ENCODE measurements at regions not wholly inside any gene's neighbourhood (a gene's known extent, or its start where the extent isn't known, plus 50 kb on each side); places are given as distances from the start of the nearest gene placed in this dataset.
"Not testable (repeated sequence)": the region's sequence is repeated elsewhere in the genome, so short reads cannot be mapped to it uniquely, and the experiment has no call there.

DNA sequence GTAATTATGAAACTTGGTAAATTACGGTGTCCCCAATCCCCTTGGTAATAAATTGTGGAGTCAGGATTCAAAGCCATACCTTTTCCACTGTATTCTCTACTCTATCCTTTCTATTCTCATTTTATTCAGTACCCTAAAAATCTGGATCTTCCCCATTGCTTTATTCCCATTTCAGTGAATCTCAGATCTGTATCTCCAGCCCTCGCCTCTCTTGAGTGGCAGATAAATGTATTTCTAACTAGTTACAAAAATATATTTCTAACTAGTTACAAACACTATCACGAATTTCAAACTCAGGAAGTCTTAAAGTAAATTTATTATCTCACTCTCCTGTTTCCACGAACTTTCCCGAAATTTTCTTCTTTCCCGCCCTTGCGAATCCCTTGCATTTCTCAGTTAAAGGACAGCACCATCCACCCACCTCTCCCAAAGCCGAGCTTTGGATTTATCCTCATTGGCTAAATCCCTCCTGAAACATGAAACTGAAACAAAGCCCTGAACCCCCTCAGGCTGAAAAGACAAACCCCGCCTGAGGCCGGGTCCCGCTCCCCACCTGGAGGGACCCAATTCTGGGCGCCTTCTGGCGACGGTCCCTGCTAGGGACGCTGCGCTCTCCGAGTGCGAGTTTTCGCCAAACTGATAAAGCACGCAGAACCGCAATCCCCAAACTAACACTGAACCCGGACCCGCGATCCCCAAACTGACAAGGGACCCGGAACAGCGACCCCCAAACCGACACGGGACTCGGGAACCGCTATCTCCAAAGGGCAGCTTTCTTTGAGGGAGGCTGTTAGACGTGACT, 164.3 kb upstream of the PABPC3 start:
- TF ChIP-seq, protein P1, sequence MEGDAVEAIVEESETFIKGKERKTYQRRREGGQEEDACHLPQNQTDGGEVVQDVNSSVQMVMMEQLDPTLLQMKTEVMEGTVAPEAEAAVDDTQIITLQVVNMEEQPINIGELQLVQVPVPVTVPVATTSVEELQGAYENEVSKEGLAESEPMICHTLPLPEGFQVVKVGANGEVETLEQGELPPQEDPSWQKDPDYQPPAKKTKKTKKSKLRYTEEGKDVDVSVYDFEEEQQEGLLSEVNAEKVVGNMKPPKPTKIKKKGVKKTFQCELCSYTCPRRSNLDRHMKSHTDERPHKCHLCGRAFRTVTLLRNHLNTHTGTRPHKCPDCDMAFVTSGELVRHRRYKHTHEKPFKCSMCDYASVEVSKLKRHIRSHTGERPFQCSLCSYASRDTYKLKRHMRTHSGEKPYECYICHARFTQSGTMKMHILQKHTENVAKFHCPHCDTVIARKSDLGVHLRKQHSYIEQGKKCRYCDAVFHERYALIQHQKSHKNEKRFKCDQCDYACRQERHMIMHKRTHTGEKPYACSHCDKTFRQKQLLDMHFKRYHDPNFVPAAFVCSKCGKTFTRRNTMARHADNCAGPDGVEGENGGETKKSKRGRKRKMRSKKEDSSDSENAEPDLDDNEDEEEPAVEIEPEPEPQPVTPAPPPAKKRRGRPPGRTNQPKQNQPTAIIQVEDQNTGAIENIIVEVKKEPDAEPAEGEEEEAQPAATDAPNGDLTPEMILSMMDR (IDR thresholded peaks at IDR 0.05; ENCODE audit: control insufficient read depth, insufficient read depth, low read depth, low read length, missing control alignments) = no peak
- DNase-seq (ENCODE audit: low read depth) = no peak
- H3K4me3 ChIP-seq (ENCODE audit: control insufficient read depth, low read depth, low read length) = no peak overlapping the region

DNA sequence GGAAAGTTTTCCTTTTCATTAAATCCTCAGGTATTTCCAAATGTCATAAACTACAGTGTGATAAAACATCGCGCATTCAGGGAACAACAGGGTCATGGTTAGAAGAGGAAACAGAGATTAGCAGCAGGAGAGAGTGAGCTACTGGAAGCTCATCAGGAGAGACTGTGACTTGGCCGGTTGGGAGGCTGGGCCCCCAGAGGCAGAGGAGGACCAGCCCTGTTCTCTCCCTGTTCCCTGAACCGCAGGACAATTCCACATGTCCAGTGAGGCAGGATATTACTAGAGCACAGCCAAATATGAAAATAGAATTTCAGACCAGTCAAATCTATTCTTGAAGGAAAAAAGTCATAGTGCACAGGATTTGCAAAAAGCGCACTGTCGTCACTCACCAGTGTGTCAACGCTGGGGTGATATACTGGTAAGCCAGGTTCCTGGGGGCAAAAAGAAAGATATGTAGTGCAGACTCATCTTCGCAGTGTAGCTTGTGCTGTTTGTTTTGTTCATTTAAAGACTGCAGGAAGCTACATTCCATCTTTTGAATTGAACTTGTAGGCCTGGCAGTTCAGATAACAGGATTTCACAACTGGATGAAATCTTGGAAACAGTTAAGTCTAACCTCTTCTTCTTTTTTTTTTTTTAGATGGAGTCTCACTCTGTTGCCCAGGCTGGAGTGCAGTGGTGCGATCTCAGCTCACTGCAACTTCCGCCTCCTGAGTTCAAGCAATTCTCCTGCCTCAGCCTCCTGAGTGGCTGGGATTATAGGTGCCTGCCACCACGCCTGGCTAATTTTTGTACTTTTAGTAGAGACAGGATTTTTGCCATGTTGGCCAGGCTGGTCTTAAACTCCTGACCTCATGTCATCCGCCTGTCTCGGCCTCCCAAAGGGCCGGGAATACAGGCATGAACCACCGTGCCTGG, 162.6 kb upstream of the PABPC3 start:
- not testable (repeated sequence) for H3K4me3 ChIP-seq (ENCODE audit: control insufficient read depth, low read depth, low read length); DNase-seq (ENCODE audit: low read depth)

DNA sequence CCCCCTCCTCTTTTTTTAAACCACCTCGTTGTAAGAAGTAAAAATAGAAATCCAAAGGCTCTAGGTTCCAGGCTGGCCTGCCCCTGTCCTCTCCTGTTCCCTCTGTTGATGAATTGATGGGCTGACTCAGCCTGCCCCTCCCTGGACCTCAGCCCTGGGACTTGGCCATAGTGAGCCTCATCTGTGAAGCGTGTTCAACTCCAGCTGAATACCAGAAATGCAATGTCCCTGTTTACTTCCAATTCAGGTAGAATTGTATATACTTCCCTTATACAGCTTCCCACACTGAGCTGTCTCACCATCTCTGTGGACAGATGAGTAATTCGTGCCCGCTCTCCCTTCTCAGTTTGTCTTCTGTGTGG, 161.9 kb upstream of the PABPC3 start:
- not testable (repeated sequence) for DNase-seq (ENCODE audit: low read depth); H3K4me3 ChIP-seq (ENCODE audit: control insufficient read depth, low read depth, low read length)

DNA sequence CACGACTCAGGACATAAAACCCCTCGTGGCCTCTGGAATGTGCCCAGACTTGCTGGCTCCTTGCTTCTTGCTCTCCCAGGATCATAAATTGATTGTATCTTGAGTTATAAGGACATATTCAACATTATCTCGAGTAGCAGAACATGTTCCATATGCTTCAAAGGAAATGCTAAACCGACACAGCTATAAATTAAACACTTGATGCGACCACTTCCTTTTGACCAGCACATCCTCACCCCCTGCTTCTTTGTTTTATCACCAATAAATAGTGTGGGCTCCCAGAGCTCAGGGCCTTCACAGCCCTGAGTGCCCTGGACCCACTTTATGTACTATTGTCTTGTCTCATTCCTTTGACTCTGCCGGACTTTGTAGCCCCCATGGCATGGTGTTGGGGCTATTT, 157.0 kb upstream of the PABPC3 start:
- TF ChIP-seq, protein P1 (IDR thresholded peaks at IDR 0.05; ENCODE audit: control insufficient read depth, insufficient read depth, low read depth, low read length, missing control alignments) = no peak
- DNase-seq (ENCODE audit: low read depth) = no peak
- no peak overlapping the region for H3K4me3 ChIP-seq (ENCODE audit: control insufficient read depth, low read depth, low read length)

DNA sequence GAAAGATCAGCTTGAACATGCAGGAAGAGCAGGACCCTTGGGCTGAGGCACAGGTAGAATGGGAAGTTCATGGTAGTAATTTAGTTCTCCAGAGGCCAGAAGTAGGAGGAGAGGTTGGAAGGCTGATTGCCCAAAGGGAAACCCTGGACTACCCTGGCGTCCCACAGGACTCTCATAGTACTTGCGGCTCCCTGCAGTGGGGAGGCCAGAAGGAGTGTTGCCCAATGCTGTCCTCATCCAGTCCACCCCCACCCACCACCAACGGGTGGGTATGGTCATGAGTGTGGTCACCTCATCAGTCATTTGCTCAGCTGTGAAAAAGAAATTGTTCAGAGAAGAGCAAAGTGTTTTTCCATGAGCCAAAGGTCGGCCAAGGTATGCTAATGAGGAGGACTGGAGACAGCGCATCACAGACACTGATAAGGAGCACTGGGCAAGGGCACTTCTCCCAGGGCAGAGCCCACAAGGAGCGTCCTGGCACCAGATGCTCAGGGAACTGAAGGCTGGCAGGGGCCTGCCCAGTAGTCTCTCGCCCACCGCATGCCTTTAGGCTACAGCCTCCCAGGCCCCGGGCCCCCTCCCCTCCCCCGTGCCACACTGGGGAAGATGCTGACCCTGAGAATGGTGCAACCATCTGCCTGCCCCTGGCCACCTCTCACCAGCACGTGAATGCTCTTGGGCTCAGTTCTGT, 154.8 kb upstream of the PABPC3 start:
- H3K4me3 ChIP-seq (ENCODE audit: control insufficient read depth, low read depth, low read length); DNase-seq (ENCODE audit: low read depth): not testable (repeated sequence)

DNA sequence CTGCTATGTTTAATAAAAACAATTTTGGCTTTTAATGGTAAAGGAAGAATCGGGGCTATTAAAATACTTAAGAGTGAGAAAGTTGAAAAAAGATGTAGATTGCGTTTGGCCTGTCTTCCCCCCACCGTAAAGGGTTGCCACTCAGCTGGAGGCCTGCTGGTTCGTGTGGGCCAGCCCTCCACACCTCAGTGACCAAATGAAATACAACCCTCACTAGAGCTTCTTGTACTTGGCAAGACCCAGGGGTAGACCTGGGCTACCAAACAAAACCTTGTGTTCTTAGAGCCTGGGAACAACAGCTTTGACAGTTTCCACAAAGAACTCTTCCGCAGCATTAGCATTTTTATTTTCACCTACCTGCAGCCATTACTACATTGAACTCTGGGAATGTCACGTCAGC, 152.8 kb upstream of the PABPC3 start:
- TF ChIP-seq, protein P1 (IDR thresholded peaks at IDR 0.05; ENCODE audit: control insufficient read depth, insufficient read depth, low read depth, low read length, missing control alignments) = no peak

DNA sequence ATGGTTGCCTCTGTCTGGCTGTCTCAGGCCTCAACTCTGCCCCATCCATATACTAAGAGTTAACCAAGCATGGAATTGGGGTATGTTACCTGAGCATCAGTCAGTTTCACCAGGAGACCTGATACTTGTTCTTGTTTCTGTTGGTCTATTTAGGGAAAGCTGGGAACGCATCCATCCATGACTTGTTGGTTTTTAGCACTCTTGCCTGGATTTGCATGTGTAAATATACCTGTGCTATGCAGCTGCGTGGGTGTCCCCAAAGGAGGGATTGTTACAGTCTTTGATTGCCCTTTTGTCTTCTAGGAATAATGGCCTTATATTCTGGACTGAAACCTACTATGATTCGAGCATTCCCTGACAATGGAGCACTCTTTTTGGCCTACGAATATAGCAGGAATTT, 151.9 kb upstream of the PABPC3 start:
- DNase-seq (ENCODE audit: low read depth); H3K4me3 ChIP-seq (ENCODE audit: control insufficient read depth, low read depth, low read length): not testable (repeated sequence)

More for the DNA sequence above, 152.8 kb upstream of the PABPC3 start:
- no peak overlapping the region for H3K4me3 ChIP-seq (ENCODE audit: control insufficient read depth, low read depth, low read length)
- DNase-seq (ENCODE audit: low read depth) = no peak

DNA sequence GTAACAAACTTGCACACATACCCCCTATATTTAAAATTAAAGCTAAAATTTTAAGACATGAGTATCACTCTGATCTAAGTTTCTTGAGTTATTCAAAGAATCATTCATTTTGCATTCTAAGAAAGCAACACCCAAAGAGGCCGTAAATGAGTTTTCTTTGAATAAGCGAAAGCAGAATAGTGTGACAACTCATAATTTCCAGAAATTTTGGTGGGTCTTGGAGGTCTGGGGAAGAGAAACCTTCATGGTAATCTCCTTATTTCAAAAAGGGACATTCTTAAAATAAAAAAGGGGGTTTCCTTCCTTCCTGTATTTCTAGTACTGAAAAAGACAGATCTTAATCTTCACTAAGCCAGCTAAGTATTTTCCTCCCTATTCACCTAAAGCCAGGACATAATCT, 147.0 kb upstream of the PABPC3 start:
- not testable (repeated sequence) for DNase-seq (ENCODE audit: low read depth); H3K4me3 ChIP-seq (ENCODE audit: control insufficient read depth, low read depth, low read length)

DNA sequence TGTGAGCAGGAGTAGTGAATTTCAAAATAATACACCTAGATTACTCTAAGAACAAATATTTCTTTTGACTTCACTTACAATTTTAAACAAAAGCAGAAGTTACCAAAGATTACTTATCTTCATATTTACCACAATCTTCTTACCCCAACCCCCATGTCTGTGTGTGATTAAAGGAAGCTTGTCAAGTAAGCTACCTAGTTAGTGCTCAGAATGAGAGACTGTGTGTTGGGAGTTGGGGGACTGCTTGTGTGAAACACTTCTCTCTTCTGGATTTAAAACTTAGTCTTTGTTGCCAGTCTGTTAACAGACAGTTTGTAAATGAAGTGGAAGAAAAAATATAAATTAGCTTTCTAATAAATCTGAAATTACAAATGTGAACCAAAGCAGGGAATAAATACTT, 145.3 kb upstream of the PABPC3 start:
- DNase-seq (ENCODE audit: low read depth); H3K4me3 ChIP-seq (ENCODE audit: control insufficient read depth, low read depth, low read length): not testable (repeated sequence)

DNA sequence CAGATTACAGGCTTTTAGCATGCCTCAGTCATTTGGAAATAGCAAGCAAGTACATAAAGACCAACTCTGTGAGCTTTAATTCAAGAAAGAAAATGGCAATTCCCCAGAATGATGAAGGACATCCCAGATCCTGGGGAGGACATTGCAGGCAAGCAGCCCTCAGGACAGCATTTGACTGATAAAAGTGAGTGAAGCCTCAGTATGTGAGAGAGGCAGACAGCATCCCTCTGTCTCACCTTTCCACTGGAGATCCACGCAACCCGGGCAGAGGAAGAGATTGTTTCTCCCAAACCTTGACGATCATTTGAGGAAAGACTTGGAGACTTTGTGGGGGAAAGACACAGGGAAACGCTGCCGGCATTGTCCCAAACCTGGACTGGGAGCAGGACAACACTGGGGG, 128.0 kb upstream of the PABPC3 start:
- peak overlapping the region; percentile 12 for H3K4me3 ChIP-seq (ENCODE audit: control insufficient read depth, low read depth, low read length)
- not testable (repeated sequence) for DNase-seq (ENCODE audit: low read depth)
